CD4-positive, alpha-beta memory T cell (primary cell): ENCODE measurements at regions not wholly inside any gene's neighbourhood (a gene's known extent, or its start where the extent isn't known, plus 50 kb on each side); places are given as distances from the start of the nearest gene placed in this dataset.
"Not testable (repeated sequence)": the region's sequence is repeated elsewhere in the genome, so short reads cannot be mapped to it uniquely, and the experiment has no call there.

Experiments
- CTCF ChIA-PET: fragments of 350-600 bp; sonication (Branson Sonifier 250); formaldehyde crosslinking; loops from one replicate; lab custom pipeline; 2021; ENCODE audit warnings: inconsistent platforms; ENCODE audit not compliant: partially characterized antibody; lab: Charles Lee
- POLR2A ChIA-PET: fragments of 350-600 bp; sonication (Branson Sonifier 250); formaldehyde crosslinking; loops from one replicate; lab custom pipeline; 2021; ENCODE audit not compliant: partially characterized antibody; lab: Charles Lee
- DNase-seq, 5 donors: peaks; one replicate each; pipeline versions ENCODE4 v3.0.0 to v3.0.0-alpha.2; 2020 to 2022; ENCODE audit warnings: mixed read lengths in 1 of 5
- H3K27ac ChIP-seq: one replicate; pipeline ENCODE4 v1.7.0; 2013; ENCODE audit warnings: low read depth, low read length
- H3K27me3 ChIP-seq: 2 replicates; pipeline ENCODE4 v1.7.0; 2013; ENCODE audit warnings: mild to moderate bottlenecking, low read length, moderate library complexity; ENCODE audit not compliant: insufficient read depth
- H3K36me3 ChIP-seq: 2 replicates; pipeline ENCODE4 v1.7.0; 2013; ENCODE audit warnings: mild to moderate bottlenecking, low read length, moderate library complexity; ENCODE audit not compliant: insufficient read depth
- H3K4me1 ChIP-seq: 2 replicates; pipeline ENCODE4 v1.7.0; 2013; ENCODE audit warnings: mild to moderate bottlenecking, low read length, moderate library complexity; ENCODE audit not compliant: insufficient read depth
- H3K4me3 ChIP-seq, 2 donors: one replicate each; pipeline ENCODE4 v1.7.0; 2013; ENCODE audit warnings: low read length in 2 of 2, mild to moderate bottlenecking in 1 of 2
- H3K9me3 ChIP-seq, 2 donors: one replicate each; pipeline ENCODE4 v1.7.0; 2013; ENCODE audit warnings: low read length in 2 of 2, control low read depth in 1 of 2; ENCODE audit not compliant: control insufficient read depth in 1 of 2
- H3K27ac Mint-ChIP-seq, 7 donors: one replicate each; pipeline ENCODE4 v1.8.0; 2020 to 2021; ENCODE audit warnings: mixed read lengths in 7 of 7, mild to moderate bottlenecking in 6 of 7, inconsistent platforms in 3 of 7, moderate library complexity in 3 of 7
- H3K27me3 Mint-ChIP-seq, 2 donors: one replicate each; pipeline ENCODE4 v1.8.0; 2020 to 2021; ENCODE audit warnings: mixed read lengths in 2 of 2
- H3K36me3 Mint-ChIP-seq, 2 donors: one replicate each; pipeline ENCODE4 v1.8.0; 2020 to 2021; ENCODE audit warnings: mixed read lengths in 2 of 2, inconsistent platforms in 1 of 2, mild to moderate bottlenecking in 1 of 2
- H3K4me1 Mint-ChIP-seq, 4 donors: one replicate each; pipeline ENCODE4 v1.8.0; 2020 to 2021; ENCODE audit warnings: mixed read lengths in 4 of 4, mild to moderate bottlenecking in 1 of 4
- H3K4me3 Mint-ChIP-seq, 8 donors: one replicate each; pipeline ENCODE4 v1.8.0; 2020 to 2021; ENCODE audit warnings: mixed read lengths in 8 of 8, mild to moderate bottlenecking in 7 of 8, moderate library complexity in 6 of 8, inconsistent platforms in 3 of 8
- H3K9me3 Mint-ChIP-seq, 8 donors: one replicate each; pipeline ENCODE4 v1.8.0; 2020 to 2021; ENCODE audit warnings: mixed read lengths in 8 of 8, mild to moderate bottlenecking in 5 of 8, inconsistent platforms in 3 of 8, moderate library complexity in 1 of 8
- intact Hi-C: fragments of 100-400 bp; cut with micrococcal nuclease; formaldehyde crosslinking; loops from one replicate; pipeline ENCODE4 v1.15.1; 2023

DNA sequence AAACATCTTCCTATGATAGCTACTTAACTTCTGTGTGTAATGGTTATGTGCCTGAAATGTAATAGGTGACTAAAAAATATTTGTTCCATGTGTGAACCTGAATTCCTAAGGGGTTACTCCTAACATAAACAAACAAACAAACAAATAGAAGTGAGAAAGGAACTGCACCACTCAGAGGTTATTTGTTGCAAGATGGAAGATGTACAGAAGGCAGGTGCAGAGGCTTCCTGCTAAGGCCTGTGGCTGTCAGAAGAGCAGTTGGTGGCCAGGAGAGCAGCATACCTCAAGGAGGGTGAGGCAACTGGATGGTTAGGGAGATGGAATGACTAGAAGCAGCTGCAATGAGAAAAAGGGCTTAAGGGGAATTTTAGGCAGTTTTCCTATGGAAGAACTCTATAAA is 940.6 kb downstream of the TTLL7 start:
- Mint-ChIP-seq H3K27me3 (no peaks in the 10 kb centered on the region), H3K27ac (no peak overlapping the region), H3K36me3 (no peaks in the 10 kb centered on the region), H3K4me1 (no peaks in the 10 kb centered on the region), H3K4me3 (no peak overlapping the region), H3K9me3 (peaks cover 0 to 3% (median 0%) of the 10 kb centered on the region in 8 donors)
- no peak overlapping the region for H3K4me3 ChIP-seq
- no peak overlapping the region for H3K27ac ChIP-seq
- no peaks in the 10 kb centered on the region for H3K27me3 ChIP-seq
- H3K9me3 ChIP-seq = no peaks in the 10 kb centered on the region
- POLR2A ChIA-PET = no interaction called here
- CTCF ChIA-PET = no interaction called here
- no peak for DNase-seq
- intact Hi-C loops = no loop called here
- H3K36me3 ChIP-seq = no peaks in the 10 kb centered on the region
- H3K4me1 ChIP-seq = no peaks in the 10 kb centered on the region

DNA sequence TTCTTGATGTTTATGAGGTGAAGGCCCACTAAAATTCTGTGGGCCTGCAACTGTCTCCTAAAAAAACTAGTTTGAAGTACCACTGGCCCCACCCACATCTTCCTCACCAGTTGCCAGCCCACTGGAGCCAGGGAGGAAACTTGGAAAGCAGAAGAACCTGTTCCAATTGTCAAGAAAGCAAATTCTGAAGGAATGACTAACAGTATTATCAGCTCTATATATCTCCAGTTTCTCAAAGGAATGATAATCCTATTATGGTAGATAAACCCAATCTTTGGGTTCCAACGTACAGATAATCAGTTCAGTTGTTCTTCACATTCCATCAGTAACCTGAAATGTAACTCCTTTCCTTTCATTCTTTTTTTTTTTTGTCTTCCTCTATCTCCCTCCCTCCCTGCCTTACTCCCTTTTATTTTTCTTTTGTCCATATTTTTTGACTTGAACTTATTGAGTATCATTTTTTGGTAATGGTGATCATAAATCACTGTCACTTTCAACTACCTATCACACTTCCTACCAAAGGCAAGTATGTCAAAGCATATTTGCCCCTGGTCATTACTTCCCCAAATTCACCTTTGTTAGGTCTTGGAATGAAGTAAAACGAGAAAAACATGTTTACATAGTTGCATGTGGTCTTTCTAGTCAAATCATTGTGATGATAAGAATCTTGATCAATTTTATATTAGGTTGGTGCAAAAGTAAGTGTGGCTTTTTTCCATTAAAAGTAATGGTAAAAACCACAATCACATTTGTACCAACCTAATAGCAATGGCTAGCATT is 943.4 kb downstream of the TTLL7 start:
- CTCF ChIA-PET = no interaction called here
- H3K27me3 Mint-ChIP-seq = no peaks in the 10 kb centered on the region
- H3K27ac ChIP-seq = no peak overlapping the region
- H3K4me3 Mint-ChIP-seq = no peak overlapping the region
- no peaks in the 10 kb centered on the region for H3K9me3 ChIP-seq
- H3K4me1 Mint-ChIP-seq = no peaks in the 10 kb centered on the region
- intact Hi-C loops = no loop called here
- H3K9me3 Mint-ChIP-seq = peaks cover 0 to 10% (median 7%) of the 10 kb centered on the region in 8 donors
- H3K4me1 ChIP-seq = no peaks in the 10 kb centered on the region
- no peak for DNase-seq
- H3K36me3 ChIP-seq = no peaks in the 10 kb centered on the region
- POLR2A ChIA-PET = no interaction called here
- no peaks in the 10 kb centered on the region for H3K27me3 ChIP-seq
- no peaks in the 10 kb centered on the region for H3K36me3 Mint-ChIP-seq
- no peak overlapping the region for H3K4me3 ChIP-seq
- peak overlapping the region in 1 of 7 donors; percentile 26 for H3K27ac Mint-ChIP-seq

DNA sequence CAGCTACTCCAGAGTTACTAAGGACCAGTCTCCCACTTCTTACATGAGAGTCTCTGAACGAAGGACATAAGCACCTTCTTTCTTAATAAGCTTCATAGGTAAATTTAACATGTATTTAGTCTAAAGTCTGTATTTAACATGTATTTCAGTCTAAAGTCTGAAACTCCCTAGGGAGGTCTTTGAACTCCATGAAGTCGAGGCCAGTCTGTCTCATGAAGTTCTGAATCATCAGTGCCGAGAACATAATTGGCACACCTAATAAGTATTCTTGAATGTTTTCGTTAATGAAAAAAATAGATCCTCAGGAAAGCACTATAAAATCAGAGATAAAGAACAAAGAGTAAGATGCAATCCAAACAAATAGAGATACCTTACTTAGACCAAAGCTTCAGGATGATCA is 945.5 kb downstream of the TTLL7 start:
- Mint-ChIP-seq H3K27ac (no peak overlapping the region), H3K36me3 (no peaks in the 10 kb centered on the region), H3K4me3 (no peak overlapping the region), H3K9me3 (peaks cover 5 to 15% (median 8%) of the 10 kb centered on the region in 8 donors), H3K4me1 (no peaks in the 10 kb centered on the region), H3K27me3 (no peaks in the 10 kb centered on the region)
- no peak for DNase-seq
- no peaks in the 10 kb centered on the region for H3K27me3 ChIP-seq
- no peak overlapping the region for H3K4me3 ChIP-seq
- no peaks in the 10 kb centered on the region for H3K9me3 ChIP-seq
- H3K27ac ChIP-seq = no peak overlapping the region
- H3K4me1 ChIP-seq = no peaks in the 10 kb centered on the region
- ChIA-PET CTCF (no interaction called here), POLR2A (no interaction called here)
- H3K36me3 ChIP-seq = no peaks in the 10 kb centered on the region
- intact Hi-C loops = no loop called here

DNA sequence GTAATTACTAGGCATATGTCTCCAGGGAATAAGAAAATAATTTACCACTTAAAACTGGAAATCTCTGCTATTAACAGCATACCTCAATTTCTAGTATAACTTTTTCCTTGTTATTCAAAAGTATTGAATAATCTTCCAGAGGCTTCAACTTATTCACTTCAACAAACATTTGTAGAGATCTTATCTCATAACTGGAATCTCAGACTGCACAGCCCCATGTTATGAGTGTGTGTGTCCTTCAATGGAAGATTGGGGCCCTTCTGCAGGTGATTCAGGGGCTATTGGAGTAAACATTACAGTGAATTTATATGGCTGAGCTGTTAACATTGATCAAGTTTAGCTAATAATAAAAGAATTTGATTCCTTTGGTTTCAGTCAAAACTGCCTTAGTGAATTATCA is 946.1 kb downstream of the TTLL7 start:
- Histone ChIP-seq H3K9me3 (no peaks in the 10 kb centered on the region), H3K4me1 (no peaks in the 10 kb centered on the region), H3K27me3 (no peaks in the 10 kb centered on the region), H3K4me3 (no peak overlapping the region), H3K27ac (no peak overlapping the region), H3K36me3 (no peaks in the 10 kb centered on the region)
- ChIA-PET CTCF (no interaction called here), POLR2A (no interaction called here)
- intact Hi-C loops = no loop called here
- no peak for DNase-seq
- Mint-ChIP-seq H3K4me3 (no peak overlapping the region), H3K27ac (no peak overlapping the region), H3K27me3 (no peaks in the 10 kb centered on the region), H3K9me3 (peaks cover 5 to 15% (median 8%) of the 10 kb centered on the region in 8 donors), H3K4me1 (no peaks in the 10 kb centered on the region), H3K36me3 (no peaks in the 10 kb centered on the region)

DNA sequence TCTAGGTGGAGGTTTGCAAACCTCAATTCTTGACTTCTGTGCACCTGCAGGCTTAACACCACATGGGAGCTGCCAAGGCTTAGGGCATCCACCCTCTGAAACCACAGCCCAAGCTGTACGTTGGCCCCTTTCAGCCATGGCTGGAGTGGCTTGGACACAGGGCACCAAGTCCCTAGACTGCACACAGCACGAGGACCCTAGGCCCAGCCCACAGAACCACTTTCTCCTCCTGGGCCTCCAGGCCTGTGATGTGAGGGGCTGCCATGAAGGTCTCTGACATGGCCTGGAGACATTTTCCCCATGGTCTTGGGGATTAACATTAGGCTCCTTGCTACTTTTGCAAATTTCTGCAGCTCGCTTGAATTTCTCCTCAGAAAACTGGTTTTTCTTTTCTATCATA is 947.9 kb downstream of the TTLL7 start:
- CTCF ChIA-PET = interaction anchor here (1.2 kb wide), 1 partner anchor 14 kb away, joined by 4 read pairs; no protein-coding TSS in a partner anchor
- H3K4me1 ChIP-seq, H3K4me3 Mint-ChIP-seq, H3K27ac Mint-ChIP-seq, H3K36me3 Mint-ChIP-seq, H3K9me3 ChIP-seq, intact Hi-C loops, H3K27ac ChIP-seq, H3K27me3 ChIP-seq, DNase-seq, H3K4me3 ChIP-seq, H3K27me3 Mint-ChIP-seq, POLR2A ChIA-PET, H3K36me3 ChIP-seq, H3K4me1 Mint-ChIP-seq: not testable (repeated sequence)
- H3K9me3 Mint-ChIP-seq = peaks cover 5 to 15% (median 7%) of the 10 kb centered on the region in 8 donors

DNA sequence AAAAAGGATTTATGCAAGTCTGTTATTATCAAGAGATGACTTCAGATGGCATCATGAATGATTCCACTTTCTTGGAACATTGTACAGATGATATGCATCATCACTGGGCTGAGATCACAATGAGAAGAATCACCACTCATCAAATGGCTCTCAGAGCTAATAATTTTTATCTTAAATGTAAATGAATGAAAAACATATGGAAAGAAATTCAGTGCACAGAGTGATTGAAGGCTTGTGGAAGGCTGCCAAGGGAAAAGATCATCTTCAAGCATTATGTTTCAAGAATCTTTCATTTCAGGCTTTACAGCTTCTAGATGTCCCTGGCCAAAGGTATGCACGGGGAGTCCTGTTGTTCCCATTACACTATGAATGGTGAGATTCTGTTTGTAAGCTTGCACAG is 955.7 kb downstream of the TTLL7 start:
- H3K9me3 Mint-ChIP-seq = peaks cover 0 to 8% (median 5%) of the 10 kb centered on the region in 8 donors
- H3K4me1 ChIP-seq = no peaks in the 10 kb centered on the region
- H3K36me3 Mint-ChIP-seq = no peaks in the 10 kb centered on the region
- no peak overlapping the region for H3K4me3 Mint-ChIP-seq
- POLR2A ChIA-PET = no interaction called here
- no peak overlapping the region for H3K4me3 ChIP-seq
- H3K27ac Mint-ChIP-seq = no peak overlapping the region
- intact Hi-C loops = no loop called here
- DNase-seq = no peak
- H3K27ac ChIP-seq = no peak overlapping the region
- no peaks in the 10 kb centered on the region for H3K27me3 ChIP-seq
- CTCF ChIA-PET = no interaction called here
- H3K4me1 Mint-ChIP-seq = no peaks in the 10 kb centered on the region
- no peaks in the 10 kb centered on the region for H3K36me3 ChIP-seq
- H3K9me3 ChIP-seq = no peaks in the 10 kb centered on the region
- H3K27me3 Mint-ChIP-seq = no peaks in the 10 kb centered on the region

DNA sequence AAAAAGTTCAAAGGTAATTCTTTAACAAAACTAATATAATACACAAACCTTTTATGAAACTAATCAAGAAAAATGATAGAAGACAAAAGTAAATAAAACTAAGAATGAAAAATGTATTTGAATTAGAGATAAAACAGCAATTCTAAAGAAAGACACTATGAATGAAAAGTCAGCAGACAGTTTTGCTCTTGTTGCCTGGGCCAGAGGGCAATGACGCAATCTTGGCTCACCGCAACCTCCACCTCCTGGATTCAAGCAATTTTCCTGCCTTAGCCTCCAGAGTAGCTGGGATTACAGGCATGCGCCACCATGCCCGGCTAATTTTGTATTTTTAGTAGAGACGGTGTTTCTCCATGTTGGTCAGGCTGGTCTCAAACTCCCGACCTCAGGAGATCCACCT is 959.8 kb downstream of the TTLL7 start:
- H3K27me3 Mint-ChIP-seq, H3K36me3 ChIP-seq, H3K4me3 Mint-ChIP-seq, H3K4me1 Mint-ChIP-seq, H3K36me3 Mint-ChIP-seq, H3K27me3 ChIP-seq, intact Hi-C loops, H3K27ac ChIP-seq, H3K4me3 ChIP-seq, H3K27ac Mint-ChIP-seq, POLR2A ChIA-PET, CTCF ChIA-PET, H3K9me3 ChIP-seq, H3K4me1 ChIP-seq, DNase-seq: not testable (repeated sequence)
- H3K9me3 Mint-ChIP-seq = peaks cover 0 to 14% (median 8%) of the 10 kb centered on the region in 8 donors
